ENCODE measurements at regions not wholly inside any gene's neighbourhood (a gene's known extent, or its start where the extent isn't known, plus 50 kb on each side); places are given as distances from the start of the nearest gene placed in this dataset.
"Not testable (repeated sequence)": the region's sequence is repeated elsewhere in the genome, so short reads cannot be mapped to it uniquely, and the experiment has no call there.

DNA sequence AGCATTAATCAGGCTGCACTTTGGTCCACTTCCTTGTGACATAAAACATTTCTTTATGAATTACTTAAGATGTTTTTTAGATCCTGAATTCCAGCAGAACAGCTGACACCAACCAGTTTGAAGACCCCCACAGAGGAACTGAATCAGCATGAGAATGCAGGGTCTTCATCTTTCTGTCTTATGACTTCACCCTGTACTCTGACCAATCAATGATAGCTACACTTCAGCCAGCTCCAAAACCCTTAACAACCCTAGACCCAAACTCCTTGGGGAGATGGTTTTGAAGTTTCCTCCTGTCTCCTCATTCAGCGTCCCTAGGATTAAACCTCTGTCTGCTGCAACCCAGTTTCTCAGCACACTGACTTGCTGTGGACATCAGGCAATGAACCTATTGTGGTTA lies 175.0 kb downstream of the CTH start (continued):
- TF ChIP-seq, protein P1, sequence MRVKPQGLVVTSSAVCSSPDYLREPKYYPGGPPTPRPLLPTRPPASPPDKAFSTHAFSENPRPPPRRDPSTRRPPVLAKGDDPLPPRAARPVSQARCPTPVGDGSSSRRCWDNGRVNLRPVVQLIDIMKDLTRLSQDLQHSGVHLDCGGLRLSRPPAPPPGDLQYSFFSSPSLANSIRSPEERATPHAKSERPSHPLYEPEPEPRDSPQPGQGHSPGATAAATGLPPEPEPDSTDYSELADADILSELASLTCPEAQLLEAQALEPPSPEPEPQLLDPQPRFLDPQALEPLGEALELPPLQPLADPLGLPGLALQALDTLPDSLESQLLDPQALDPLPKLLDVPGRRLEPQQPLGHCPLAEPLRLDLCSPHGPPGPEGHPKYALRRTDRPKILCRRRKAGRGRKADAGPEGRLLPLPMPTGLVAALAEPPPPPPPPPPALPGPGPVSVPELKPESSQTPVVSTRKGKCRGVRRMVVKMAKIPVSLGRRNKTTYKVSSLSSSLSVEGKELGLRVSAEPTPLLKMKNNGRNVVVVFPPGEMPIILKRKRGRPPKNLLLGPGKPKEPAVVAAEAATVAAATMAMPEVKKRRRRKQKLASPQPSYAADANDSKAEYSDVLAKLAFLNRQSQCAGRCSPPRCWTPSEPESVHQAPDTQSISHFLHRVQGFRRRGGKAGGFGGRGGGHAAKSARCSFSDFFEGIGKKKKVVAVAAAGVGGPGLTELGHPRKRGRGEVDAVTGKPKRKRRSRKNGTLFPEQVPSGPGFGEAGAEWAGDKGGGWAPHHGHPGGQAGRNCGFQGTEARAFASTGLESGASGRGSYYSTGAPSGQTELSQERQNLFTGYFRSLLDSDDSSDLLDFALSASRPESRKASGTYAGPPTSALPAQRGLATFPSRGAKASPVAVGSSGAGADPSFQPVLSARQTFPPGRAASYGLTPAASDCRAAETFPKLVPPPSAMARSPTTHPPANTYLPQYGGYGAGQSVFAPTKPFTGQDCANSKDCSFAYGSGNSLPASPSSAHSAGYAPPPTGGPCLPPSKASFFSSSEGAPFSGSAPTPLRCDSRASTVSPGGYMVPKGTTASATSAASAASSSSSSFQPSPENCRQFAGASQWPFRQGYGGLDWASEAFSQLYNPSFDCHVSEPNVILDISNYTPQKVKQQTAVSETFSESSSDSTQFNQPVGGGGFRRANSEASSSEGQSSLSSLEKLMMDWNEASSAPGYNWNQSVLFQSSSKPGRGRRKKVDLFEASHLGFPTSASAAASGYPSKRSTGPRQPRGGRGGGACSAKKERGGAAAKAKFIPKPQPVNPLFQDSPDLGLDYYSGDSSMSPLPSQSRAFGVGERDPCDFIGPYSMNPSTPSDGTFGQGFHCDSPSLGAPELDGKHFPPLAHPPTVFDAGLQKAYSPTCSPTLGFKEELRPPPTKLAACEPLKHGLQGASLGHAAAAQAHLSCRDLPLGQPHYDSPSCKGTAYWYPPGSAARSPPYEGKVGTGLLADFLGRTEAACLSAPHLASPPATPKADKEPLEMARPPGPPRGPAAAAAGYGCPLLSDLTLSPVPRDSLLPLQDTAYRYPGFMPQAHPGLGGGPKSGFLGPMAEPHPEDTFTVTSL (CRISPR knock-in tag; IDR thresholded peaks at IDR 0.05; ENCODE audit: borderline replicate concordance): no peak
- TF ChIP-seq ZNF790 (CRISPR knock-in tag; IDR thresholded peaks at IDR 0.05; ENCODE audit: borderline replicate concordance) (no peak), ARNT (IDR thresholded peaks at IDR 0.05) (no peak)

- no peak overlapping the region for H3K27ac ChIP-seq (ENCODE audit: extremely low read length, insufficient read depth, low read length)
- H3K27me3 ChIP-seq (ENCODE audit: control insufficient read depth in 1 of 2, insufficient read depth in 2 of 2, low read length in 2 of 2): no peaks in the 10 kb centered on the region
- no peaks in the 10 kb centered on the region for H4K20me1 ChIP-seq (ENCODE audit: insufficient read depth, low read length)
- intact Hi-C loops (cut with micrococcal nuclease; ENCODE audit: unreplicated experiment): no loop called here
- H3K4me3 ChIP-seq (replicated peaks in 1 of 3; ENCODE audit: insufficient read depth in 1 of 3, low read depth in 2 of 3, low read length in 3 of 3): no peak overlapping the region
- no peak overlapping the region for H3K9ac ChIP-seq (ENCODE audit: insufficient read depth, low read depth, low read length)
- H3K4me1 ChIP-seq (ENCODE audit: insufficient read depth, low read length): no peaks in the 10 kb centered on the region
- DNase-seq (ENCODE audit: low spot score): no peak
- POLR2A ChIA-PET: no interaction called here
- ATAC-seq: no peak
- no peaks in the 10 kb centered on the region for H3K79me2 ChIP-seq (ENCODE audit: insufficient read depth, low read length)
- no peaks in the 10 kb centered on the region for H3K9me3 ChIP-seq (ENCODE audit: low read length)
- FAIRE-seq: no peak
- H3K36me3 ChIP-seq (replicated peaks in 1 of 2; ENCODE audit: control insufficient read depth in 1 of 2, insufficient read depth in 2 of 2, low read length in 2 of 2): no peaks in the 10 kb centered on the region
- no TSS peak for BruUV-seq (replicated peaks)
- in situ Hi-C loops (cut with HindIII; ENCODE audit: extremely low pct_ligation_motif_present, low pct_unique_long_range_greater_than_20kb): no loop called here
- TF ChIP-seq ZBTB3 (CRISPR knock-in tag; IDR thresholded peaks at IDR 0.05; ENCODE audit: borderline replicate concordance, low read depth): no peak
- no peak for TF ChIP-seq POLR2AphosphoS5 (IDR thresholded peaks at IDR 0.05; ENCODE audit: low read depth, low read length)
- TF ChIP-seq ZNF816 (CRISPR knock-in tag; IDR thresholded peaks at IDR 0.05; ENCODE audit: borderline replicate concordance): no peak
- WGBS (ENCODE audit: low lambda C conversion rate): 19% methylated on average over 3 of the region's 3 CpGs
- H2AFZ ChIP-seq (ENCODE audit: low read length): no peak overlapping the region
- H3K4me2 ChIP-seq (ENCODE audit: low read depth, low read length): no peak overlapping the region
- CTCF ChIA-PET (ENCODE audit: low intra/inter-chr PET ratio, low total read pairs): no interaction called here
Measured at GRCh38 chr1:70587872-70588366, 176.9 kb downstream of the CTH start.

DNA sequence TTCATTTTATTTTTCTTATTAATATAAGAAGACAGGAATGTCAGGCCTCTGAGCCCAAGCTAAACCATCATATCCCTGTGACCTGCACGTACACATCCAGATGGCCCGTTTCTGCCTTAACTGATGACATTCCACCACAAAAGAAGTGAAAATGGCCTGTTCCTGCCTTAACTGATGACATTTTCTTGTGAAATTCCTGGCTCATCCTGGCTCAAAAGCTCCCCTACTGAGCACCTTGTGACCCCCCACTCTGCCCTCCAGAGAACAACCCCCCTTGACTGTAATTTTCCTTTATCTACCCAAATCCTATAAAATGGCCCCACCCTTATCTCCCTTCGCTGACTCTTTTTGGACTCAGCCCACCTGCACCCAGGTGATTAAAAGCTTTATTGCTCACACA lies 182.5 kb downstream of the CTH start:
- POLR2A ChIA-PET; H3K36me3 ChIP-seq (replicated peaks in 1 of 2; ENCODE audit: control insufficient read depth in 1 of 2, insufficient read depth in 2 of 2, low read length in 2 of 2); H3K27me3 ChIP-seq (ENCODE audit: control insufficient read depth in 1 of 2, insufficient read depth in 2 of 2, low read length in 2 of 2); H3K4me3 ChIP-seq (replicated peaks in 1 of 3; ENCODE audit: insufficient read depth in 1 of 3, low read depth in 2 of 3, low read length in 3 of 3); in situ Hi-C loops (cut with HindIII; ENCODE audit: extremely low pct_ligation_motif_present, low pct_unique_long_range_greater_than_20kb); H3K27ac ChIP-seq (ENCODE audit: extremely low read length, insufficient read depth, low read length); FAIRE-seq; CTCF ChIA-PET (ENCODE audit: low intra/inter-chr PET ratio, low total read pairs); BruUV-seq (replicated peaks); H3K79me2 ChIP-seq (ENCODE audit: insufficient read depth, low read length); H2AFZ ChIP-seq (ENCODE audit: low read length); H3K4me1 ChIP-seq (ENCODE audit: insufficient read depth, low read length); intact Hi-C loops (cut with micrococcal nuclease; ENCODE audit: unreplicated experiment); H3K9me3 ChIP-seq (ENCODE audit: low read length); ATAC-seq; DNase-seq (ENCODE audit: low spot score); H3K9ac ChIP-seq (ENCODE audit: insufficient read depth, low read depth, low read length); H3K4me2 ChIP-seq (ENCODE audit: low read depth, low read length); H4K20me1 ChIP-seq (ENCODE audit: insufficient read depth, low read length): not testable (repeated sequence)
- WGBS (ENCODE audit: low lambda C conversion rate): 19% methylated on average over 3 of the region's 3 CpGs
